Thymus (tissue), 11 donors: ENCODE measurements at regions not wholly inside any gene's neighbourhood (a gene's known extent, or its start where the extent isn't known, plus 50 kb on each side); places are given as distances from the start of the nearest gene placed in this dataset.

ENCODE experiments used
- DNase-seq, 9 donors: peaks; one replicate each; pipeline ENCODE4 v3.0.0-alpha.2; 2013; ENCODE audit warnings: low spot score in 9 of 9, low read depth in 6 of 9, missing footprints in 1 of 9
- H3K27ac ChIP-seq, 2 donors: one replicate each; pipeline ENCODE4 v1.5.1; 2013; ENCODE audit warnings: control low read depth in 1 of 2, low read depth in 1 of 2, low read length in 1 of 2, mild to moderate bottlenecking in 1 of 2, moderate library complexity in 1 of 2
- H3K27me3 ChIP-seq, 2 donors: one replicate each; pipeline ENCODE4 v1.5.1; 2013; ENCODE audit warnings: low read length in 1 of 2; ENCODE audit not compliant: control insufficient read depth in 2 of 2, insufficient read depth in 1 of 2
- H3K36me3 ChIP-seq, 2 donors: one replicate each; pipeline ENCODE4 v1.5.1; 2013; ENCODE audit warnings: low read length in 1 of 2, mild to moderate bottlenecking in 1 of 2, moderate library complexity in 1 of 2; ENCODE audit not compliant: control insufficient read depth in 2 of 2, insufficient read depth in 2 of 2
- H3K4me1 ChIP-seq, 2 donors: one replicate each; pipeline ENCODE4 v1.5.1; 2013; ENCODE audit warnings: low read length in 2 of 2; ENCODE audit not compliant: control insufficient read depth in 2 of 2, insufficient read depth in 2 of 2
- H3K4me3 ChIP-seq, 2 donors: one replicate each; pipeline ENCODE4 v1.5.1; 2013; ENCODE audit warnings: low read length in 2 of 2, control low read depth in 1 of 2, mild to moderate bottlenecking in 1 of 2
- H3K9me3 ChIP-seq, 2 donors: one replicate each; pipeline ENCODE4 v1.5.1; 2013; ENCODE audit warnings: low read length in 1 of 2, mild to moderate bottlenecking in 1 of 2; ENCODE audit not compliant: control insufficient read depth in 2 of 2, insufficient read depth in 1 of 2
- WGBS: extraction: QIAGEN DNeasy Blood & Tissue Kit; methylation state at CpG from one replicate; pipeline ENCODE4 v1.1.7; 2013; 5-methylcytosine and 5-hydroxymethylcytosine counted together
- donor health status: healthy.

- Histone ChIP-seq H3K4me3 (no peak overlapping the region), H3K27ac (no peak overlapping the region), H3K36me3 (no peaks in the 10 kb centered on the region), H3K9me3 (no peaks in the 10 kb centered on the region), H3K27me3 (no peaks in the 10 kb centered on the region), H3K4me1 (peaks cover 0 to 3% of the 10 kb centered on the region in 2 donors)
- DNase-seq, result no peak
- 94% methylated on average over 3 of the region's 3 CpGs for WGBS
Observed at GRCh38 chr2:45253151-45253550, 243.9 kb upstream of the SIX2 start.

GRCh38 chr2:45250176-45250575, 240.9 kb upstream of the SIX2 start:
- DNase-seq, result no peak
- Histone ChIP-seq H3K4me1 (no peaks in the 10 kb centered on the region), H3K9me3 (no peaks in the 10 kb centered on the region)

GRCh38 chr2:45248214-45248613, 239.0 kb upstream of the SIX2 start:
- no peak overlapping the region for H3K4me3 ChIP-seq
- no peaks in the 10 kb centered on the region for H3K9me3 ChIP-seq
- no peak for DNase-seq
- 73% methylated on average over 4 of the region's 4 CpGs for WGBS
- H3K27ac ChIP-seq, result no peak overlapping the region
- H3K36me3 ChIP-seq, result no peaks in the 10 kb centered on the region
- no peaks in the 10 kb centered on the region for H3K27me3 ChIP-seq
- no peaks in the 10 kb centered on the region for H3K4me1 ChIP-seq

More at GRCh38 chr2:45250176-45250575, 240.9 kb upstream of the SIX2 start:
- H3K27me3 ChIP-seq, result no peaks in the 10 kb centered on the region
- H3K4me3 ChIP-seq, result no peak overlapping the region
- no peak overlapping the region for H3K27ac ChIP-seq
- H3K36me3 ChIP-seq, result no peaks in the 10 kb centered on the region

GRCh38 chr2:45244928-45245327, 235.7 kb upstream of the SIX2 start:
- no peaks in the 10 kb centered on the region for H3K27me3 ChIP-seq
- no peaks in the 10 kb centered on the region for H3K9me3 ChIP-seq
- DNase-seq, result no peak
- H3K4me3 ChIP-seq, result no peak overlapping the region
- H3K36me3 ChIP-seq, result no peaks in the 10 kb centered on the region
- 96% methylated on average over 2 of the region's 2 CpGs for WGBS
- peaks cover 0 to 3% of the 10 kb centered on the region in 2 donors for H3K4me1 ChIP-seq
- H3K27ac ChIP-seq, result no peak overlapping the region

- Histone ChIP-seq H3K27me3 (no peaks in the 10 kb centered on the region), H3K9me3 (no peaks in the 10 kb centered on the region), H3K36me3 (no peaks in the 10 kb centered on the region), H3K4me1 (peaks cover 0 to 11% of the 10 kb centered on the region in 2 donors), H3K27ac (no peak overlapping the region), H3K4me3 (no peak overlapping the region)
- DNase-seq, result no peak
- 85% methylated on average over 6 of the region's 6 CpGs for WGBS
Observed at GRCh38 chr2:45242161-45242741, 233.0 kb upstream of the SIX2 start.

GRCh38 chr2:45241061-45241561, 231.9 kb upstream of the SIX2 start:
- no peaks in the 10 kb centered on the region for H3K36me3 ChIP-seq
- peaks cover 0 to 11% of the 10 kb centered on the region in 2 donors for H3K4me1 ChIP-seq
- H3K27ac ChIP-seq, result no peak overlapping the region
- no peaks in the 10 kb centered on the region for H3K9me3 ChIP-seq
- no peak overlapping the region for H3K4me3 ChIP-seq
- 95% methylated on average over 3 of the region's 3 CpGs for WGBS
- H3K27me3 ChIP-seq, result no peaks in the 10 kb centered on the region
- no peak for DNase-seq

- 37% methylated on average over 6 of the region's 6 CpGs for WGBS
- Histone ChIP-seq H3K27ac (no peak overlapping the region), H3K27me3 (no peaks in the 10 kb centered on the region), H3K4me3 (no peak overlapping the region), H3K4me1 (peaks cover 0 to 11% of the 10 kb centered on the region in 2 donors), H3K9me3 (no peaks in the 10 kb centered on the region), H3K36me3 (no peaks in the 10 kb centered on the region)
- no peak for DNase-seq
Observed at GRCh38 chr2:45237850-45238542, 228.7 kb upstream of the SIX2 start.

GRCh38 chr2:45237128-45237527, 227.9 kb upstream of the SIX2 start:
- H3K27ac ChIP-seq, result no peak overlapping the region
- 55% methylated on average over 9 of the region's 9 CpGs for WGBS
- peaks cover 0 to 9% of the 10 kb centered on the region in 2 donors for H3K4me1 ChIP-seq
- H3K9me3 ChIP-seq, result no peaks in the 10 kb centered on the region
- H3K4me3 ChIP-seq, result no peak overlapping the region
- no peaks in the 10 kb centered on the region for H3K27me3 ChIP-seq
- H3K36me3 ChIP-seq, result no peaks in the 10 kb centered on the region
- DNase-seq, result no peak

GRCh38 chr2:45236268-45236667, 227.0 kb upstream of the SIX2 start:
- Histone ChIP-seq H3K36me3 (no peaks in the 10 kb centered on the region), H3K9me3 (no peaks in the 10 kb centered on the region), H3K4me1 (peaks cover 0 to 9% of the 10 kb centered on the region in 2 donors), H3K4me3 (no peak overlapping the region), H3K27ac (no peak overlapping the region), H3K27me3 (no peaks in the 10 kb centered on the region)
- 96% methylated on average over 2 of the region's 2 CpGs for WGBS
- DNase-seq, result no peak
